HG03521 (cell line): ENCODE measurements at regions not wholly inside any gene's neighbourhood (a gene's known extent, or its start where the extent isn't known, plus 50 kb on each side); places are given as distances from the start of the nearest gene placed in this dataset.

Experiments
- ATAC-seq: cut with Tn5 transposase; IDR thresholded peaks from one replicate; pipeline ENCODE4 v1.9.1; 2021; ENCODE audit warnings: mild to moderate bottlenecking, moderate library complexity; ENCODE audit not compliant: unreplicated experiment

DNA sequence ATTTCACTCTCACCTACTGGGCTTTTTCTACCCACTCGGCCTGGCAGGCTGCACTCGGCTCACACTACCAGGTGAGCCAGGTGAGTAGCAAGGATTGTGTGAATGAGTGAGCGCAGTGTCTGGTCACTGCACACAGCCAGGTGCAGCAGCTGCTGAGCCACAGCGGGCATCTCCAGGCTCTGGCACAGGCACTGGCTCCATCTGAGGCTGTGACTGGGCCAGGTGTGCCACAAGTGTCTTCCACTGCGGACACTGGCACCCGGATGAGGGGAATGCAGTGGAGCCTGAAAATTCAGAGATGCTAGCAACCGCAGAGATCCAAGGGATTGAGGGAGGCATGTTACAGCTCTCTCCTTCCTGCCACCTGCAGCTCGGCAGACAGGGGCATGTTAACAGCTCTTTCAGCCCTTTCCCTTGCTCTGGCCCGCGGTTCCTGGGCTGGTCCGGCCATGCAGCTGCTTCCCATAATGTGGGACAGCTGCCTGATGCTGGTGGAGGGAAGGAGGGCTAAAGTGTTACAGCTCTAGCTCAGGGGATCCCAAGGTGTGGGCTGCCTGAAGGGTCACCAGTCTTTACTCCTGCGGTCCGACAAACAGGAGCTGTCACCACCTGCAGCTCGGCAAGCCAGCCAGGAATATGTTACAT lies 1038.3 kb downstream of the AMY1C start:
- ATAC-seq, result no peak

DNA sequence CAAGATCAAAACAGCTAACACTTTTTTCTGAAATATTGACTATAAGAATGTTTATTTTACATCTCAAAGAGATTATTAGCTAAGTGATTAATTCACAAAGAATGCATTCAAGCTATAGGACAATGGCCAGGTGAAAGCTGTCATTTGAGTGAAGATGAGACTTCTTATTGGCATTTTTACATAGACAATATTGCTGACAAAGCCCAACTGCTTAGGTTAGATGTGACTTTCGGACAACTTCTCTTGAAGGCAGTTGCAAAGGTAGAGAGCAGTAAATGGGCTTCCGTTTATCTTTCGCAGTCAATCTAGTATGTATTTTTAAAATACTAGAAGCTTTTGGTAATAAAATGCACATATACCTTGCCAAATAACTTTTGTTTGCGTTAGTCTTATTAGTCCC lies 1041.3 kb downstream of the AMY1C start:
- ATAC-seq, result no peak

GRCh38 chr1:104794035-104794434 lies 1044.3 kb downstream of the AMY1C start:
- no peak for ATAC-seq

- ATAC-seq, result no peak
Observed at GRCh38 chr1:104795931-104796330, 1046.2 kb downstream of the AMY1C start.

DNA sequence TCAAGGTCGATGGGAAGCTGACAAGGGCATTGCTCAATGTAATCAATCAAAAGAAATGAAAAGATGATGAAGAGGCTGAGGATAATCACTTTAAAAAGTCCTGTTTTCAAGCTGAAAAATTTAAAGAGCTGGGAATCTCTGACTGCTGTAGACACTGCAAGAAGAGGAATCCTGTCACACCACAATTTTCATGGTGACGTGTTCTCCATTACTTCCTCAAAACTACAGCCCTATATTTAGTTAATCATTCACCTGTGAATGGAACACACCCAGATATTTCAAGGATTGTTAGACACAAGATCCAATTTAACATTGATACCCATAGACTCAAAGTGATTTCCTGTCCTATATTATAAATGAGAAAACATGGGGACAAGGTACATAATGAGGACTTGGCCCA lies 1048.3 kb downstream of the AMY1C start:
- no peak for ATAC-seq

DNA sequence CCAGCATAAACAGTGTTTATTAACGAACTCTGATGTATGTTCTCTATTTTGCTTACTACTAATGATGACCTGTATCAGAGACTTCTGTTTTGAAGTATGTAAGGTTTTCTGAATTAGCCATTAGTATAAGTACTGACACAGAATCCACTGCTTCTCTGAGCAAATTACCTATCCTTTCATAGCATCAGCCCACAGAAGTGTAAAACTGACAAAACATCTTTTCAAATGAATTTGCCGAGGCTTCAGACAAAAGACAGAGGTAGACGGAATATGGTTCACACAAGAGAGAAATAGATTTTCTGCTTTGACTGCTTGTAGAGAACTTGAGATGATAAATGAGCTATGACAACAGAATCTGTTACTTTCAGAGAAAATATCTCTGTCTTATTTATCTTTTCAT lies 1051.6 kb downstream of the AMY1C start:
- ATAC-seq, result no peak

DNA sequence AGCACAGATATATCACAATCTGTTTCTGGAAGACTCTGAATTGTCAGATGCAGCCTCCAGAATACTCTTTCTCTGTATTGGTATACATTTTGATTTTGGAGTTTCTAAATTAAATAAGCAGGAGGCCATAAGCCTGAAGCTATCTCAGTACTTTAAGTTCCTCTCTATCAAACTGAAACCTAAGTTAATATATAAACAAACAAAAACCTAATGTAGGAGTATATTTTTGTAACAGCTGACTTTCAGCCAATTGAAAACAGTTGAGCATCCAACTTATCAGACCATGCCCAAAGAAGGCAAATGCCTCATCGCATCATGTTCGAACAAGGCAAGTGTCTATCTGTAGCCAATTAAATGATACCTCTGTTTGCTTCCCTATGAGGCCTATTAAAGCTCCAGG lies 1054.4 kb downstream of the AMY1C start:
- ATAC-seq, result no peak

DNA sequence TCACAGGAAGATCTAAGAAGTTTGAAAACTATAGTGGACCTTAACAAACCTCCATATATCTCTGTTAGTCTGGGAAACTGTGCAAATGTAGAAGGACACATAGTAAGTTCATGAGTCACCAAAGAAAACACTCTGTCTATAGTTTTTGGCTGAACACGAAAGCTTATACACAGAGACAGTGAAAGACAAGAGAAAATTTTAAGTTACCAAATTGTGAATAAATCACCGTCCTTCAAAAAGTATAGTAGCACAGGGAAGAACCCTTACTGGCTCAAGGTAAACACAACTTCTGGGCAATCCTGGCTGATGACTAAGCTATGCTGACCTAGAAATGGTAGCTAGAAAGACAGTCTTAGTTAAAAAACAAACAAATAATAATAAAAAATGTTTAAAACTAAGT lies 1057.9 kb downstream of the AMY1C start:
- no peak for ATAC-seq

GRCh38 chr1:104825401-104825800 lies 1075.7 kb downstream of the AMY1C start:
- ATAC-seq, result no peak

DNA sequence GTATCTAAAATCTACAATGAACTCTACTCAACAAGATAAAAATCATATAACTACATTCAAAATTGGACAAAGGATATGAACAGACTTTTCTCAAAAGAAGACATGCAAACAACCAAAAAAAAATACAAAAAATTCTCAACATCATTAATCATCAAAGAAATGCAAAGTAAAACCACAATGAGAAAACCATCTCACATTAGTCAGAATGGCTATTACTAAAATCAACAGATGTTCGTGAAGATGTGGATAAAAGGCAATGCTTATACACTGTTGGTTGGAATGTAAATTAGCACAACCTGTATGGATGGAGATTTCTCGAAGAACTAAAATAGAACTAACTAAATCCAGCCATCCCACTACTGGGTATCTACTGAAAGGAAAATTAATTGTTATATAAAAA lies 1080.8 kb downstream of the AMY1C start:
- no peak for ATAC-seq

GRCh38 chr1:104852151-104852550 lies 1102.5 kb downstream of the AMY1C start:
- ATAC-seq, result no peak

GRCh38 chr1:104853276-104853675 lies 1103.6 kb downstream of the AMY1C start:
- ATAC-seq, result no peak

DNA sequence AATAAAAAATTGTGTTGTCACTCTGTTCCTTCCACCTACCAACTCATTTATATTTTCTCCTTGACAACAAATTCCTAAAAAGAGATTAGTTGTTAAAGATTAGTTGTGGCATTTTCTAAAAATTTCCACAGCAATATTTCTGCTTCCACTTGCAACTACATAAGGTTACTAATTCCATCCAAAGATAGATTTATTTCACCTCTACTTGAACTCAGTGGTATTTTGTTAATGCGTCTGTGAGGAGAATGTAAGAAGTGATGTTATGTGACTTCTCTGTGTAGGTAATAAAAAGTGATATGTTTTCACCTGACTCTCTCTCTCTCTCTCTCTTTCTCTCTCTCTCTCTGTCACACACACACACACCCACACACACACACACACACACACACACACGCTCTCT lies 1104.8 kb downstream of the AMY1C start:
- no peak for ATAC-seq

DNA sequence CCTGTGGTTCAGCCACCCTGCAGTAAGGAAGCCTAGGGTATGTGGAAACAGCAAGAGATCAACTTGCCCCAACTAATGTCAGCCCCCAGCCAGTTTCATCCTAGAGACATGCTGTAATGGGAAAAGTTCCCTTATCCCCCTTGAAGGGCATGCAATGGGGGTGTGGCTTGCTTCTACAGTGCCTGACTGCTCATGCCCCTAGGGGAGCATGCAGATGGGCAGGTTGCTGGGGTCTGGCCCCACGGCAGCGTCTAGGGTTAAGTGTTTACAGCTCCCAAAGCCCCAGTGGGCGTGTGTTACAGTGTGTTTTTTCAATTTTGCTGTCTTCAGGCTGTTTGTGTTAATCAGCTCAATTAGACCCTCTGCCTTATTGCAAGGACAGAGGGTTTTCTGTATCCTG lies 1105.9 kb downstream of the AMY1C start:
- no peak for ATAC-seq

DNA sequence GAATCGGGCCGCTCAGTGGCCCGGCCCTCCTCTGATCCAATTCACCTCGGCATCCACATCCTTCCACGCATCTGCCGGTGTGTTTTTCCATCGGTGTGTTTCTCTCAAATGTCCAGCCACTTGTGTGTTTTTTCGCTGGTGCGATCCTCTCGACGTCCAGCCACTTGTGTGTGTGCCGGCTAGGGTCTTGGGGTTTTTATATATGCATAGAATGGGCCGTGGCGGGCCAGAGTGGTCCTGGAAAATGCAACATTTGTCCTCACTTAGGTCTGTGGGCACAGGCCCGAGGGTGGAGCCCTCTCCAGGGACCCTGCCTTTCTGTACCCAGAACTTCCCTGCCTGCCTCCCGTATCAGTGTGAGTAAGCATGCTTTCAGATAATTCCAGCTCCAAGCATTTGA lies 1106.4 kb downstream of the AMY1C start:
- ATAC-seq, result no peak

DNA sequence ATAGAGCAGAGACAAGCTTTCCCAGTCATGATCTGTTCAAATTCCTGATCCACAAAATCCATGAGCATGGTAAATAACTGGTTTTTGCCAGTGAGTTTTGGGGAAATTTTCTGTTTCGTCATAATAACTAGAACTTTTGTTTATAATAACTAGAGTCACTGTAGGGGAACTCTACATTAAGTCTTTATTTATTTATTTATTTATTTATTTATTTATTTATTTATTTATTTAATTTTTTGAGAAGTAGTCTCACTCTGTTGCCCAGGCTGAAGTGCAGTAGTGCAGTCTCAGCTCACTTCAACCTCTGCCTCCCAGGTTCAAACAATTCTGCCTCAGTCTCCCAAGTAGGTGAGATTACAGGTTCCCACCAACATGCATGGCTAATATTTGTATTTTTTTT lies 1106.8 kb downstream of the AMY1C start:
- ATAC-seq, result no peak

GRCh38 chr1:104868794-104869193 lies 1119.1 kb downstream of the AMY1C start:
- ATAC-seq, result no peak

GRCh38 chr1:104874044-104874443 lies 1124.3 kb downstream of the AMY1C start:
- peak; percentile 84 for ATAC-seq

DNA sequence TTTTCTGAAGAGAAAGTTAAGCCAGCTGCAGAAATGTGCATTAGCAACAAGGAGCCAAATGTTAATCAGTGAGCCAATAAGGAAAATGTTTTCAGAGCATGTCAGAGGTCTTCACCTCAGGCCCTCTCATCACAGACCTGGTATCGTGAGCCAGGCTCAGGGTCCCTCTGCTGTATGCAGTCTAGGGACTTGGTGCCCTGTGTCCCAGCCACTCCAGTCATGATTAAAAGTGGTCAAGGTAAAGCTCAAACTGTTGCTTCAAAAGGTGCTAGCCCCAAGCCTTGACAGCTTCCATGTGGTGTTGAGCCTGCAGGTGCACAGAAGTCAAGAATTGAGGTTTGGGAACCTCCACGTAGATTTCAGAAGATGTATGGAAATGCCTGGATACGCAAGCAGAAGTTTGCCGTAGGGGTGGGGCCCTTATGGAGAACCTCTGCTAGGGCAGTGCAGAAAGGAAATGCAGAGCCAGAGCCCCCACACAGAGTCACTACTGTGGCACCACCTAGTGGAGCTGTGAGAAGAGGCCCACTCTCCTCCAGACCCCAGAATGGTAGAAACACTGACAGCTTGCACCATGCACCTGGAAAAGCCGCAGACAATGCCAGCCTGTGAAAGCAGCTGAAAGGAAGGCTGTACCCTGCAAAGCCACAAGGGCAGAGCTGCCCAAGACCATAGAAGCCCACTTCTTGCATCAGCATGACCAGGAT lies 1128.7 kb downstream of the AMY1C start:
- ATAC-seq, result no peak

- ATAC-seq, result no peak
Observed at GRCh38 chr1:104884939-104885338, 1135.2 kb downstream of the AMY1C start.

DNA sequence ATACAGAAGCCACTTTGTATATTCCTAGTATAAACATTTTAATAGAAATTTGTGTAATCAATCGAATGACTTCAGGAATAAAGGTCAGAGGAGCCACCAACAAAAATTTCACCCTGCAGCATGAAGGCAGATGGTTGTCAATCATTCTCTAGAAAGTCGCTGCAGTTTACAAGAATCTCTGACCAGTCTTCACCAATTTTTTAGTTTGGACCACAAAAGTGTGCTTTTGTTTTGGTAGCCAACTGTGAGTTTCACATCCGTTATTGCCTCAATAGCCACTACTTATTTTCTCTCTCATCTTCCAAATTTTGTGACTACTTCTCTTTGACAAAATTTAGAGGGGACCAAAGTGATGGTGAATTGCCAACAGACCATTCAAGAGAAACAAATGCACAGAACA lies 1155.6 kb downstream of the AMY1C start:
- no peak for ATAC-seq

- ATAC-seq, result no peak
Observed at GRCh38 chr1:104906141-104906540, 1156.4 kb downstream of the AMY1C start.

DNA sequence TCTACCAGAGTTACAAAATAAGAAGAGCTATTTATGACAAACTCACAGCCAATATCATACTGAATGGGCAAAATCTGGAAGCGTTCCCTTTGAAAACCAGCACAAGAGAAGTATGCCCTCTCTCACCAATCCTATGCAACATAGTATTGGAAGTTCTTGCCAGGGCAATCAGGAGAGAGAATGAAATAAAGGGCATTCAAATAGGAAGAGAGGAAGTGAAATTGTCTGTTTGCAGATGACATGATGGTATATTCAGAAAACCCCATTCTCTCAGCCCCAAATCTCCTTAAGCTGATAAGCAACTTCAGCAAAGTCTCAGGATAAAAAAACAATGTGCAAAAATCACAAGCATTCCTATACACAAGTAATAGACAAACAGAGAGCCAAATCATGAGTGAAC lies 1169.5 kb downstream of the AMY1C start:
- ATAC-seq, result no peak
